ENCODE measurements at regions not wholly inside any gene's neighbourhood (a gene's known extent, or its start where the extent isn't known, plus 50 kb on each side); places are given as distances from the start of the nearest gene placed in this dataset.

GRCh38 chr2:8540552-8541055, 141.3 kb upstream of the ID2 start:
- ATAC-seq, result no peak
- intact Hi-C loops (cut with micrococcal nuclease), result loop anchor here (5.0 to 10.0 kb wide), 2 partner anchors 142 to 236 kb away; partner anchors contain the start of gene ID2
- H3K4me1 Mint-ChIP-seq (ENCODE audit: low read depth), result peaks cover 78% of the 10 kb centered on the region
- H3K9me3 Mint-ChIP-seq, result no peaks in the 10 kb centered on the region
- ChIA-PET POLR2A (interaction anchor here (1.0 to 1.1 kb wide), 2 partner anchors 9 to 68 kb away, joined by 3 read pairs; no protein-coding TSS in a partner anchor), CTCF (interaction anchor here (1.4 kb wide), 1 partner anchor 144 kb away, joined by 3 read pairs; no protein-coding TSS in a partner anchor)
- TF ChIP-seq CTCF (IDR thresholded peaks at IDR 0.05), result no peak
- peaks cover 1% of the 10 kb centered on the region for H3K27me3 Mint-ChIP-seq
- peak overlapping the region; percentile 14 for H3K27ac Mint-ChIP-seq
- H3K4me3 Mint-ChIP-seq, result no peak overlapping the region
- H3K36me3 Mint-ChIP-seq (ENCODE audit: low read depth), result no peaks in the 10 kb centered on the region
- no peak for DNase-seq

GRCh38 chr2:8541223-8541622, 140.6 kb upstream of the ID2 start:
- Mint-ChIP-seq H3K27me3 (peaks cover 1% of the 10 kb centered on the region), H3K36me3 (ENCODE audit: low read depth) (no peaks in the 10 kb centered on the region), H3K4me1 (ENCODE audit: low read depth) (peaks cover 77% of the 10 kb centered on the region), H3K27ac (peak overlapping the region; percentile 14), H3K9me3 (no peaks in the 10 kb centered on the region), H3K4me3 (no peak overlapping the region)
- ATAC-seq, result no peak
- ChIA-PET CTCF (interaction anchor here (1.4 kb wide), 1 partner anchor 144 kb away, joined by 3 read pairs; no protein-coding TSS in a partner anchor), POLR2A (interaction anchor here (1.0 to 4.7 kb wide), 5 partner anchors 9 to 143 kb away, joined by 3 to 54 read pairs (median 25); partner anchors contain the start of gene ID2)
- TF ChIP-seq CTCF (IDR thresholded peaks at IDR 0.05), result no peak
- DNase-seq, result peak; percentile 29
- intact Hi-C loops (cut with micrococcal nuclease), result loop anchor here (5.0 to 10.0 kb wide), 2 partner anchors 141 to 236 kb away; partner anchors contain the start of gene ID2

GRCh38 chr2:8541636-8542035, 140.2 kb upstream of the ID2 start:
- ChIA-PET POLR2A (interaction anchor here (1.0 to 4.7 kb wide), 5 partner anchors 9 to 143 kb away, joined by 4 to 54 read pairs (median 25); partner anchors contain the start of gene ID2), CTCF (no interaction called here)
- peaks cover 1% of the 10 kb centered on the region for H3K27me3 Mint-ChIP-seq
- no peak for DNase-seq
- H3K4me3 Mint-ChIP-seq, result no peak overlapping the region
- no peak for TF ChIP-seq CTCF (IDR thresholded peaks at IDR 0.05)
- no peaks in the 10 kb centered on the region for H3K9me3 Mint-ChIP-seq
- H3K4me1 Mint-ChIP-seq (ENCODE audit: low read depth), result peaks cover 77% of the 10 kb centered on the region
- no peak for ATAC-seq
- no peaks in the 10 kb centered on the region for H3K36me3 Mint-ChIP-seq (ENCODE audit: low read depth)
- intact Hi-C loops (cut with micrococcal nuclease), result loop anchor here (2.0 to 10.0 kb wide), 4 partner anchors 25 to 237 kb away; partner anchors contain the start of gene ID2
- no peak overlapping the region for H3K27ac Mint-ChIP-seq

- ChIA-PET CTCF (interaction anchor here (1.1 to 1.4 kb wide), 4 partner anchors 11 to 232 kb away, joined by 3 to 5 read pairs (median 3); partner anchors contain the start of gene ID2), POLR2A (interaction anchor here (0.7 to 4.7 kb wide), 17 partner anchors 10 to 1114 kb away, joined by 3 to 54 read pairs (median 4); partner anchors contain the start of gene ID2)
- peak overlapping the region; percentile 97 for H3K27ac Mint-ChIP-seq
- no peaks in the 10 kb centered on the region for H3K9me3 Mint-ChIP-seq
- DNase-seq (no peak), ATAC-seq (no peak)
- peaks cover 1% of the 10 kb centered on the region for H3K27me3 Mint-ChIP-seq
- H3K4me3 Mint-ChIP-seq, result peak overlapping the region; percentile 28
- no peak for TF ChIP-seq CTCF (IDR thresholded peaks at IDR 0.05)
- H3K4me1 Mint-ChIP-seq (ENCODE audit: low read depth), result peaks cover 81% of the 10 kb centered on the region
- no peaks in the 10 kb centered on the region for H3K36me3 Mint-ChIP-seq (ENCODE audit: low read depth)
- intact Hi-C loops (cut with micrococcal nuclease), result loop anchor here (1.0 to 10.0 kb wide), 5 partner anchors 26 to 238 kb away; partner anchors contain the start of gene ID2
Measured at GRCh38 chr2:8542381-8543059, 139.3 kb upstream of the ID2 start.
